B cell (primary cell): ENCODE measurements at regions not wholly inside any gene's neighbourhood (a gene's known extent, or its start where the extent isn't known, plus 50 kb on each side); places are given as distances from the start of the nearest gene placed in this dataset.

ENCODE experiments used
- CTCF ChIP-seq: fragments of 200-600 bp; IDR thresholded peaks from one replicate; pipeline ENCODE4 v1.8.0; 2022; ENCODE audit warnings: antibody characterized with exemption, mild to moderate bottlenecking
- EZH2 ChIP-seq: IDR thresholded peaks from 2 replicates; pipeline ENCODE4 v1.6.1; 2012; ENCODE audit warnings: borderline replicate concordance, low read depth, mild to moderate bottlenecking, moderate library complexity, low read length; ENCODE audit not compliant: insufficient read depth, poor library complexity, severe bottlenecking

- TF ChIP-seq CTCF (no peak), EZH2 (no peak)
Measured at GRCh38 chr18:27414682-27415081, 229.6 kb upstream of the CHST9 start.
